ENCODE measurements at regions not wholly inside any gene's neighbourhood (a gene's known extent, or its start where the extent isn't known, plus 50 kb on each side); places are given as distances from the start of the nearest gene placed in this dataset.

- no peaks in the 10 kb centered on the region for H3K36me3 ChIP-seq
- no peak overlapping the region for H3K4me3 ChIP-seq
- TF ChIP-seq CTCF (IDR thresholded peaks at IDR 0.05) (no peak), POLR2A (IDR thresholded peaks at IDR 0.05) (no peak)
- no peaks in the 10 kb centered on the region for H3K9me3 ChIP-seq
- peaks cover 0 to 4% (median 0%) of the 10 kb centered on the region in 4 donors for H3K27me3 ChIP-seq
- DNase-seq = no peak
- no peak overlapping the region for H3K27ac ChIP-seq
- intact Hi-C loops (cut with DNase I) = no loop called here
- peaks cover 10 to 25% (median 14%) of the 10 kb centered on the region in 3 donors for H3K4me1 ChIP-seq
- WGBS, 2 donors = 65 to 76% methylated on average over 5 to 6 of the region's 6 CpGs
Observed at GRCh38 chr10:71081229-71081560, 131.2 kb upstream of the UNC5B start.

GRCh38 chr10:71081912-71082311, 130.5 kb upstream of the UNC5B start:
- peaks cover 0 to 4% (median 0%) of the 10 kb centered on the region in 4 donors for H3K27me3 ChIP-seq
- no peak overlapping the region for H3K4me3 ChIP-seq
- H3K27ac ChIP-seq = no peak overlapping the region
- TF ChIP-seq CTCF (IDR thresholded peaks at IDR 0.05) (no peak), POLR2A (IDR thresholded peaks at IDR 0.05) (no peak)
- DNase-seq = no peak
- intact Hi-C loops (cut with DNase I) = no loop called here
- H3K9me3 ChIP-seq = no peaks in the 10 kb centered on the region
- 75 to 90% methylated on average over 2 of the region's 2 CpGs for WGBS, 2 donors
- H3K4me1 ChIP-seq = peaks cover 3 to 24% (median 7%) of the 10 kb centered on the region in 3 donors
- no peaks in the 10 kb centered on the region for H3K36me3 ChIP-seq

GRCh38 chr10:71082960-71083715, 129.2 kb upstream of the UNC5B start:
- Histone ChIP-seq H3K4me1 (peaks cover 0 to 12% (median 0%) of the 10 kb centered on the region in 3 donors), H3K27ac (no peak overlapping the region), H3K27me3 (peaks cover 0 to 4% (median 0%) of the 10 kb centered on the region in 4 donors), H3K36me3 (no peaks in the 10 kb centered on the region), H3K9me3 (no peaks in the 10 kb centered on the region), H3K4me3 (no peak overlapping the region)
- intact Hi-C loops (cut with DNase I) = no loop called here
- TF ChIP-seq CTCF (IDR thresholded peaks at IDR 0.05) (no peak), POLR2A (IDR thresholded peaks at IDR 0.05) (no peak)
- WGBS, 2 donors = 79 to 86% methylated on average over 8 to 10 of the region's 10 CpGs
- DNase-seq = no peak

- no peak for DNase-seq
- Histone ChIP-seq H3K36me3 (no peaks in the 10 kb centered on the region), H3K4me1 (peaks cover 0 to 12% (median 0%) of the 10 kb centered on the region in 3 donors), H3K9me3 (no peaks in the 10 kb centered on the region), H3K27me3 (peaks cover 0 to 4% (median 0%) of the 10 kb centered on the region in 4 donors), H3K27ac (no peak overlapping the region), H3K4me3 (no peak overlapping the region)
- TF ChIP-seq POLR2A (IDR thresholded peaks at IDR 0.05) (no peak), CTCF (IDR thresholded peaks at IDR 0.05) (no peak)
- intact Hi-C loops (cut with DNase I) = no loop called here
- WGBS, 2 donors = 76 to 82% methylated on average over 4 to 5 of the region's 5 CpGs
Observed at GRCh38 chr10:71083716-71083975, 128.7 kb upstream of the UNC5B start.

GRCh38 chr10:71084061-71084817, 128.1 kb upstream of the UNC5B start:
- 83 to 90% methylated on average over 6 to 9 of the region's 10 CpGs for WGBS, 2 donors
- Histone ChIP-seq H3K36me3 (no peaks in the 10 kb centered on the region), H3K4me1 (peaks cover 0 to 12% (median 0%) of the 10 kb centered on the region in 3 donors), H3K9me3 (no peaks in the 10 kb centered on the region), H3K27ac (no peak overlapping the region), H3K4me3 (no peak overlapping the region), H3K27me3 (peaks cover 0 to 4% (median 0%) of the 10 kb centered on the region in 4 donors)
- DNase-seq = no peak
- TF ChIP-seq POLR2A (IDR thresholded peaks at IDR 0.05) = no peak
- TF ChIP-seq CTCF (IDR thresholded peaks at IDR 0.05) = no peak
- intact Hi-C loops (cut with DNase I) = no loop called here
